SU-DHL-6 (cell line): ENCODE measurements at regions not wholly inside any gene's neighbourhood (a gene's known extent, or its start where the extent isn't known, plus 50 kb on each side); places are given as distances from the start of the nearest gene placed in this dataset.

Experiments
- H2AFZ ChIP-seq: fragments of 200-600 bp; sonication (generic); 2 replicates; pipeline ENCODE4 v1.6.1; 2014; ENCODE audit warnings: low read depth, mild to moderate bottlenecking, moderate library complexity, mixed read lengths, antibody characterized with exemption, low read length; ENCODE audit not compliant: severe bottlenecking
- H3F3A ChIP-seq: fragments of 200-600 bp; shearing (Covaris generic); 2 replicates; pipeline ENCODE4 v1.6.0; 2016; ENCODE audit warnings: antibody characterized with exemption, mild to moderate bottlenecking; ENCODE audit not compliant: insufficient read depth
- H3K27ac ChIP-seq: fragments of 200-600 bp; sonication (generic); 2 replicates; pipeline ENCODE4 v1.5.1; 2016; ENCODE audit warnings: low read depth, mild to moderate bottlenecking, low read length, moderate library complexity, mixed read lengths
- H3K27me3 ChIP-seq: fragments of 200-600 bp; sonication (generic), shearing (Covaris generic); 2 replicates; pipeline ENCODE4 v1.6.0; 2014; ENCODE audit warnings: mild to moderate bottlenecking, low read length
- H3K36me3 ChIP-seq: fragments of 200-600 bp; sonication (generic); 2 replicates; pipeline ENCODE4 v1.6.1; 2014; ENCODE audit warnings: mild to moderate bottlenecking, low read length, mixed read lengths
- H3K4me2 ChIP-seq: fragments of 300-600, 200-600 bp; shearing (Covaris generic), sonication (generic); 2 replicates; pipeline ENCODE4 v1.6.0; 2014; ENCODE audit warnings: low read length, low read depth, mild to moderate bottlenecking; ENCODE audit not compliant: poor library complexity, severe bottlenecking
- H3K4me3 ChIP-seq: fragments of 200-600 bp; sonication (generic); 2 replicates; pipeline ENCODE4 v1.5.1; 2014; ENCODE audit warnings: antibody characterized with exemption, low read length, mild to moderate bottlenecking, mixed read lengths; ENCODE audit not compliant: insufficient read depth, poor library complexity, severe bottlenecking
- H3K79me2 ChIP-seq: fragments of 200-600 bp; sonication (generic); 2 replicates; pipeline ENCODE4 v1.6.1; 2014; ENCODE audit warnings: mild to moderate bottlenecking, low read length, moderate library complexity; ENCODE audit not compliant: insufficient read depth
- H3K9ac ChIP-seq: fragments of 200-600 bp; sonication (generic); 2 replicates; pipeline ENCODE4 v1.7.0; 2014; ENCODE audit warnings: mild to moderate bottlenecking, low read length
- H3K9me2 ChIP-seq: fragments of 200-600 bp; sonication (generic); replicated peaks from 2 replicates; pipeline ENCODE4 v1.6.1; 2014; ENCODE audit warnings: low read length; ENCODE audit not compliant: insufficient read depth
- H3K9me3 ChIP-seq: fragments of 200-600 bp; sonication (generic); 2 replicates; pipeline ENCODE4 v1.6.1; 2014; ENCODE audit warnings: low read length, mixed read lengths; ENCODE audit not compliant: insufficient read depth
- H4K20me1 ChIP-seq: fragments of 200-600 bp; sonication (generic); 2 replicates; pipeline ENCODE4 v1.6.1; 2014; ENCODE audit warnings: low read depth, mild to moderate bottlenecking, antibody characterized with exemption, low read length, moderate library complexity, mixed read lengths
- CTCF ChIP-seq: fragments of 200-600 bp; sonication (generic); IDR thresholded peaks from one replicate; pipeline ENCODE4 v1.5.1; 2017; ENCODE audit warnings: antibody characterized with exemption, mild to moderate bottlenecking, low read length, moderate library complexity; ENCODE audit not compliant: insufficient read depth, poor library complexity, severe bottlenecking
- EZH2phosphoT487 ChIP-seq: fragments of 200-600 bp; sonication (generic), shearing (Covaris generic); conservative IDR thresholded peaks from 2 replicates; pipeline ENCODE4 v1.6.1; 2018; ENCODE audit warnings: mild to moderate bottlenecking, antibody characterized with exemption, low read length, moderate library complexity, mixed read lengths

GRCh38 chr11:19502691-19503253, 209.9 kb upstream of the NAV2 start:
- Histone ChIP-seq H3K27me3 (no peaks in the 10 kb centered on the region), H3F3A (no peaks in the 10 kb centered on the region), H2AFZ (no peak overlapping the region), H3K4me2 (no peak overlapping the region), H3K9ac (no peak overlapping the region), H3K27ac (no peak overlapping the region), H3K9me3 (no peaks in the 10 kb centered on the region), H3K36me3 (no peaks in the 10 kb centered on the region), H4K20me1 (no peaks in the 10 kb centered on the region), H3K9me2 (no peaks in the 10 kb centered on the region), H3K79me2 (no peaks in the 10 kb centered on the region), H3K4me3 (no peak overlapping the region)
- no peak for TF ChIP-seq EZH2phosphoT487
- no peak for TF ChIP-seq CTCF

- no peaks in the 10 kb centered on the region for H3K27me3 ChIP-seq
- no peaks in the 10 kb centered on the region for H4K20me1 ChIP-seq
- no peak overlapping the region for H3K27ac ChIP-seq
- H3F3A ChIP-seq = no peaks in the 10 kb centered on the region
- H3K36me3 ChIP-seq = no peaks in the 10 kb centered on the region
- no peak for TF ChIP-seq CTCF
- TF ChIP-seq EZH2phosphoT487 = no peak
- H3K4me3 ChIP-seq = no peak overlapping the region
- no peak overlapping the region for H3K9ac ChIP-seq
- H3K79me2 ChIP-seq = no peaks in the 10 kb centered on the region
- no peak overlapping the region for H2AFZ ChIP-seq
- H3K9me3 ChIP-seq = no peaks in the 10 kb centered on the region
- no peak overlapping the region for H3K4me2 ChIP-seq
- H3K9me2 ChIP-seq = no peaks in the 10 kb centered on the region
Observed at GRCh38 chr11:19501631-19502030, 211.0 kb upstream of the NAV2 start.

- Histone ChIP-seq H3K9ac (no peak overlapping the region), H2AFZ (no peak overlapping the region), H3K27ac (no peak overlapping the region), H4K20me1 (no peaks in the 10 kb centered on the region), H3K4me3 (no peak overlapping the region), H3K36me3 (no peaks in the 10 kb centered on the region), H3K9me3 (no peaks in the 10 kb centered on the region), H3F3A (no peaks in the 10 kb centered on the region), H3K27me3 (no peaks in the 10 kb centered on the region), H3K9me2 (no peaks in the 10 kb centered on the region), H3K4me2 (no peak overlapping the region), H3K79me2 (no peaks in the 10 kb centered on the region)
- no peak for TF ChIP-seq EZH2phosphoT487
- no peak for TF ChIP-seq CTCF
Observed at GRCh38 chr11:19499999-19500398, 212.6 kb upstream of the NAV2 start.
